B cell (primary cell): ENCODE measurements at regions not wholly inside any gene's neighbourhood (a gene's known extent, or its start where the extent isn't known, plus 50 kb on each side); places are given as distances from the start of the nearest gene placed in this dataset.

Experiments used
- ATAC-seq: fragments of 200-7000 bp; cut with Tn5 transposase; one replicate; pipeline ENCODE4 v1.10.0; 2021; ENCODE audit warnings: low read depth, mild to moderate bottlenecking, moderate number of reproducible peaks, moderate library complexity
- CTCF ChIA-PET: fragments of 350-600 bp; sonication (Branson Sonifier 250); formaldehyde crosslinking; loops from one replicate; lab custom pipeline; 2021; ENCODE audit warnings: antibody characterized with exemption, inconsistent platforms; lab: Charles Lee
- POLR2A ChIA-PET: fragments of 350-600 bp; sonication (Branson Sonifier 250); formaldehyde crosslinking; loops from one replicate; lab custom pipeline; 2021; ENCODE audit warnings: antibody characterized with exemption; lab: Charles Lee
- DNase-seq: peaks from one replicate; pipeline ENCODE4 v3.0.0; 2013
- H2AFZ ChIP-seq: 2 replicates; pipeline ENCODE4 v1.6.1; 2012; ENCODE audit warnings: mild to moderate bottlenecking, low read depth, low read length; ENCODE audit not compliant: insufficient read depth, poor library complexity, severe bottlenecking
- H3K27ac ChIP-seq, 2 donors: 1 replicate in 1 of 2; 2 replicates in 1 of 2; pipeline ENCODE4 v1.5.1; 2012 to 2013; ENCODE audit warnings: low read length in 2 of 2, mild to moderate bottlenecking in 2 of 2, moderate library complexity in 1 of 2
- H3K27me3 ChIP-seq, 4 experiments: fragments of 200-600 bp in 1 of 4; sonication (generic) in 1 of 4; replicated peaks in 1 of 4; 1 replicate in 2 of 4; 2 replicates in 2 of 4; pipeline versions ENCODE4 v1.6.1 to v1.7.0; 2013 to 2016; ENCODE audit warnings: low read length in 3 of 4, mild to moderate bottlenecking in 2 of 4, mixed read lengths in 1 of 4, moderate library complexity in 1 of 4; ENCODE audit not compliant: insufficient read depth in 4 of 4, control insufficient read depth in 3 of 4; ENCODE audit errors: control extremely low read depth in 1 of 4
- H3K36me3 ChIP-seq, 2 experiments: replicated peaks in 1 of 2; 1 replicate in 1 of 2; 2 replicates in 1 of 2; pipeline versions ENCODE4 v1.6.1 to v1.7.1; 2013; ENCODE audit warnings: low read length in 1 of 2; ENCODE audit not compliant: insufficient read depth in 2 of 2, control insufficient read depth in 1 of 2; ENCODE audit errors: control extremely low read depth in 1 of 2, extremely low read depth in 1 of 2
- H3K4me1 ChIP-seq, 2 donors: fragments of 200-600 bp in 1 of 2; sonication (generic) in 1 of 2; 1 replicate in 1 of 2; 2 replicates in 1 of 2; pipeline versions ENCODE4 v1.5.1 to v1.6.1; 2013 to 2017; ENCODE audit warnings: low read length in 2 of 2; ENCODE audit not compliant: control insufficient read depth in 2 of 2, insufficient read depth in 2 of 2
- H3K4me2 ChIP-seq: replicated peaks from 2 replicates; pipeline ENCODE3; 2012; ENCODE audit warnings: mild to moderate bottlenecking, low read depth, low read length; ENCODE audit not compliant: poor library complexity, severe bottlenecking
- H3K4me3 ChIP-seq, 5 experiments: fragments of 200-600 bp in 1 of 5; sonication (generic) in 1 of 5; 1 replicate in 3 of 5; 2 replicates in 2 of 5; pipeline versions ENCODE4 v1.5.1 to v1.7.0; 2011 to 2016; ENCODE audit warnings: low read length in 4 of 5, mild to moderate bottlenecking in 4 of 5, low read depth in 2 of 5, control low read depth in 1 of 5, moderate library complexity in 1 of 5; ENCODE audit not compliant: insufficient read depth in 1 of 5; ENCODE audit errors: control extremely low read depth in 1 of 5, extremely low read depth in 1 of 5
- H3K79me2 ChIP-seq: fragments of 200-600 bp; sonication (generic); one replicate; pipeline ENCODE4 v1.6.0; 2016; ENCODE audit warnings: low read length; ENCODE audit not compliant: control insufficient read depth, insufficient read depth
- H3K9ac ChIP-seq: fragments of 200-600 bp; sonication (generic); 2 replicates; pipeline ENCODE4 v1.6.1; 2017; ENCODE audit warnings: mild to moderate bottlenecking, low read length, moderate library complexity
- H3K9me3 ChIP-seq, 3 donors: one replicate each; pipeline versions ENCODE4 v1.6.1 to v1.7.1; 2013; ENCODE audit warnings: low read length in 2 of 3; ENCODE audit not compliant: control insufficient read depth in 2 of 3, insufficient read depth in 1 of 3; ENCODE audit errors: control extremely low read depth in 1 of 3
- H4K20me1 ChIP-seq: 2 replicates; pipeline ENCODE4 v1.6.0; 2012; ENCODE audit warnings: mild to moderate bottlenecking, low read length; ENCODE audit not compliant: insufficient read depth, control insufficient read depth, poor library complexity, severe bottlenecking
- H3K27ac Mint-ChIP-seq: one replicate; pipeline ENCODE4 v1.8.0; 2021; ENCODE audit warnings: mixed read lengths
- H3K27me3 Mint-ChIP-seq: one replicate; pipeline ENCODE4 v1.8.0; 2021; ENCODE audit warnings: mixed read lengths
- H3K4me1 Mint-ChIP-seq: one replicate; pipeline ENCODE4 v1.8.0; 2021; ENCODE audit warnings: mixed read lengths
- H3K4me3 Mint-ChIP-seq: one replicate; pipeline ENCODE4 v1.8.0; 2021; ENCODE audit warnings: mixed read lengths
- H3K9me3 Mint-ChIP-seq: one replicate; pipeline ENCODE4 v1.8.0; 2022; ENCODE audit warnings: mixed read lengths; ENCODE audit not compliant: insufficient read depth
- CTCF ChIP-seq: fragments of 200-600 bp; IDR thresholded peaks from one replicate; pipeline ENCODE4 v1.8.0; 2022; ENCODE audit warnings: antibody characterized with exemption, mild to moderate bottlenecking
- EZH2 ChIP-seq: IDR thresholded peaks from 2 replicates; pipeline ENCODE4 v1.6.1; 2012; ENCODE audit warnings: borderline replicate concordance, low read depth, mild to moderate bottlenecking, moderate library complexity, low read length; ENCODE audit not compliant: insufficient read depth, poor library complexity, severe bottlenecking
- WGBS: methylation state at CpG from one replicate; pipeline ENCODE4 v1.1.5; 2013; ENCODE audit warnings: missing lambda C conversion rate; ENCODE audit not compliant: insufficient coverage; 5-methylcytosine and 5-hydroxymethylcytosine counted together
- intact Hi-C: fragments of 100-400 bp; cut with micrococcal nuclease; formaldehyde crosslinking; loops from one replicate; pipeline ENCODE4 v1.10.0; 2022

- Mint-ChIP-seq H3K9me3 (no peaks in the 10 kb centered on the region), H3K27me3 (no peaks in the 10 kb centered on the region), H3K27ac (no peak overlapping the region), H3K4me3 (no peak overlapping the region), H3K4me1 (no peaks in the 10 kb centered on the region)
- Histone ChIP-seq H3K27me3 (no peaks in the 10 kb centered on the region), H3K79me2 (no peaks in the 10 kb centered on the region), H3K4me3 (no peak overlapping the region), H3K9ac (no peak overlapping the region), H2AFZ (no peak overlapping the region), H3K4me2 (no peak overlapping the region), H3K36me3 (no peaks in the 10 kb centered on the region), H3K4me1 (no peaks in the 10 kb centered on the region), H3K27ac (no peak overlapping the region), H3K9me3 (peaks cover 0 to 2% (median 0%) of the 10 kb centered on the region in 3 donors), H4K20me1 (no peaks in the 10 kb centered on the region)
- ATAC-seq (no peak), DNase-seq (no peak)
- no peak for TF ChIP-seq CTCF
- no peak for TF ChIP-seq EZH2
- ChIA-PET POLR2A (no interaction called here), CTCF (no interaction called here)
- intact Hi-C loops: no loop called here
- WGBS: no CpG with 5 or more reads among the region's 1 CpG
Observed at GRCh38 chr1:163896001-163896400, 574.2 kb downstream of the NUF2 start.

GRCh38 chr1:163897412-163898155 lies 575.8 kb downstream of the NUF2 start:
- TF ChIP-seq CTCF: no peak
- TF ChIP-seq EZH2: no peak
- Mint-ChIP-seq H3K4me3 (no peak overlapping the region), H3K27me3 (no peaks in the 10 kb centered on the region), H3K4me1 (no peaks in the 10 kb centered on the region), H3K9me3 (no peaks in the 10 kb centered on the region), H3K27ac (no peak overlapping the region)
- H3K9ac ChIP-seq: no peak overlapping the region
- no peak overlapping the region for H3K4me2 ChIP-seq
- ATAC-seq (no peak), DNase-seq (no peak)
- ChIA-PET POLR2A (no interaction called here), CTCF (no interaction called here)
- no peaks in the 10 kb centered on the region for H3K36me3 ChIP-seq
- H3K4me1 ChIP-seq: no peaks in the 10 kb centered on the region
- 96% methylated on average over 3 of the region's 5 CpGs for WGBS
- H3K27me3 ChIP-seq: no peaks in the 10 kb centered on the region
- no peak overlapping the region for H3K4me3 ChIP-seq
- no peaks in the 10 kb centered on the region for H4K20me1 ChIP-seq
- H3K27ac ChIP-seq: no peak overlapping the region
- no peaks in the 10 kb centered on the region for H3K79me2 ChIP-seq
- H3K9me3 ChIP-seq: peaks cover 0 to 2% (median 0%) of the 10 kb centered on the region in 3 donors
- H2AFZ ChIP-seq: no peak overlapping the region
- intact Hi-C loops: no loop called here
